HUES64 (cell line): ENCODE measurements at regions not wholly inside any gene's neighbourhood (a gene's known extent, or its start where the extent isn't known, plus 50 kb on each side); places are given as distances from the start of the nearest gene placed in this dataset.

Experiments
- H3K27ac ChIP-seq: 2 replicates; pipeline ENCODE4 v1.7.0; 2013; ENCODE audit warnings: low read depth, low read length, inconsistent platforms
- H3K27me3 ChIP-seq: 2 replicates; pipeline ENCODE4 v1.6.1; 2013; ENCODE audit warnings: mild to moderate bottlenecking, low read length; ENCODE audit not compliant: insufficient read depth
- H3K36me3 ChIP-seq: 2 replicates; pipeline ENCODE4 v1.6.1; 2013; ENCODE audit warnings: mild to moderate bottlenecking, low read length; ENCODE audit not compliant: insufficient read depth
- H3K4me1 ChIP-seq: 2 replicates; pipeline ENCODE4 v1.6.1; 2013; ENCODE audit warnings: mild to moderate bottlenecking, low read length, moderate library complexity; ENCODE audit not compliant: insufficient read depth
- H3K4me3 ChIP-seq: 2 replicates; pipeline ENCODE4 v1.5.1; 2013; ENCODE audit warnings: mild to moderate bottlenecking, low read length, moderate library complexity
- H3K9ac ChIP-seq: 2 replicates; pipeline ENCODE4 v1.6.1; 2013; ENCODE audit warnings: mild to moderate bottlenecking, low read depth, low read length
- H3K9me3 ChIP-seq: 2 replicates; pipeline ENCODE4 v1.6.1; 2013; ENCODE audit warnings: low read depth, low read length; ENCODE audit not compliant: insufficient read depth
- WGBS: fragments of 150-250, 120-280 bp; methylation state at CpG from one replicate; pipeline ENCODE4 v1.1.7; 2013; ENCODE audit warnings: missing lambda C conversion rate; 5-methylcytosine and 5-hydroxymethylcytosine counted together

DNA sequence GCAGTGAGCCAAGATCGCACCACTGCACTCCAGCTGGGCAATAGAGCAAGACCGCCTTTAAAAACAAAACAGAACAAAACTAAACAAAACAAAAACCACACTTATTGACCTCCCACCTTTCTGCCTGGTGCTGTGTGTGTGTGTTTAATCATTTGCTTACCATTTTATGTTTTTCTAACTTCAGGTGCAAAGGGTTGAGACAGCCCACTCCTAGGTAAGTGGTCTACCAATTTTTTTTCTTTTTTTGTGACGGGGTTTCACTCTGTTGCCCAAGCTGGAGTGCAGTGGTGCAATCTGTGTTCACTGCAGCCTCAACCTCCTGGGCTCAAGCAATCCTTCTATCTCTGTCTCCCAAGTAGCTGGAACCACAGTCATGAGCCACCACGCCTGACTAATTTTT lies 65.8 kb downstream of the SALL1 start:
- 87% methylated on average over 4 of the region's 4 CpGs for WGBS

DNA sequence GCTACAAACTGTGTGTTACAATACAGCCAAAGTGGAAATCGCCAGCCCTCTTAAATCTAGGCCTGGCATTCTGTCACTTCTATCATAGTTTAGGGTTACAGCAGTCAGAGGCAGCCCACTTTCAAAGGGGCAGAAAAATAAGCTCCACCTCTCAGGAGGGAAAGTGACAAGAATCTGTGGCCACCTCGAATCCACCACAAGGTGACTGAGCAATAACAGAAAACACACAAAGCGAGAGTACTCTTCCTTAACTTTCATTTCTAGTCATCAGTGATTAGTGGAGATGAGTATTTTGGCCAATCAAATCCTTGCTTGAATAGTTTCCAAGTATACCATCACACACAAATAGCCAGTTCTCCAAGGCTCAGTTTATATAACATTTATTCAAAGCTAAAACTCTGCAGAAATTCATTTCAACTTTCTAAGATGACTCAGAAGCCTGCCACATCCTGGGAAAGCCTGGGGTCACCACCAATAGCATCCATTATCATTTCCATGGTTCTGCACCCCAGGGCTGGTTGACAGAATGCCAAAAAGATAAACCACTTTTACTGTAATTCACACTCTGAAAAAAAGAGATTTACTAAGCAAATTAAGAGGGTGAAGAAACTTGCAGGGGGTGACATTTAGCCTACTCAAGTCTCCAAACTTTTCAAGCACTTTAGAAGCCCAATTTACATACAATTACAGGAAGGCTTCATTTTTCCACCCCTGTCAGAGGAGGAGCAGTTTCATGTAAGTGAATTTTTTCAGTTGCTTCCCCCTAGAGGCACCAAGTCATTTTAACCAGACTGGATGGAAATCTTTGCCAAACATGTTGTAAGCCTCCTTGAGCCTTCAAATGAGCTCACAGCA lies 66.8 kb downstream of the SALL1 start:
- H3K4me1 ChIP-seq: peaks cover 10% of the 10 kb centered on the region; the same call in 1 of the 2 replicates
- peak overlapping the region; percentile 58; the same call in 1 of the 2 replicates for H3K27ac ChIP-seq
- no peaks in the 10 kb centered on the region for H3K9me3 ChIP-seq
- H3K27me3 ChIP-seq: no peaks in the 10 kb centered on the region
- H3K9ac ChIP-seq: no peak overlapping the region
- no peak overlapping the region for H3K4me3 ChIP-seq
- H3K36me3 ChIP-seq: no peaks in the 10 kb centered on the region
- WGBS: 58% methylated on average over 2 of the region's 3 CpGs

More for the DNA sequence above, 65.8 kb downstream of the SALL1 start:
- Histone ChIP-seq H3K36me3 (no peaks in the 10 kb centered on the region), H3K27ac (no peak overlapping the region), H3K27me3 (no peaks in the 10 kb centered on the region), H3K4me1 (peaks cover 10% of the 10 kb centered on the region; the same call in 1 of the 2 replicates), H3K9me3 (no peaks in the 10 kb centered on the region), H3K4me3 (no peak overlapping the region), H3K9ac (no peak overlapping the region)

DNA sequence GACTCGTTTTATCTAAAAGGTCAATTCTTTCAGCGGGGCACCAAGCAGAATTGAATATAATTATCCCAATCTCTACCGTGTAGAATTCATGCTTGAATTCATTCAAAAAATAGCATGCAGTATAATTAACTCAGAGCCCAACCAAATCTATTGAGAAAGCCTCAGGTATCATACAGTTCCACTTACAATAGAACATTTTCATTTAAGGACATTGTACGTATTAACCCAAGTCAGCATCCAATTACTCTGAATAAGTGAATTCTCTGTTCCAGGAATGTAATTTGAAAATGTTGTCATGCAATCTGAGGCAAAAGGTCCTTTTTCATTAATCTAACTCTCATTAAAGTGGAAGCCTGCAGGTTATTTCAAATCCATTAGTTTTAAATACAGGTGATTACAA lies 78.5 kb downstream of the SALL1 start:
- H3K4me3 ChIP-seq: no peak overlapping the region
- H3K27ac ChIP-seq: no peak overlapping the region
- WGBS: 90% methylated on average over 4 of the region's 4 CpGs
- no peaks in the 10 kb centered on the region for H3K4me1 ChIP-seq
- no peaks in the 10 kb centered on the region for H3K36me3 ChIP-seq
- H3K27me3 ChIP-seq: no peaks in the 10 kb centered on the region
- H3K9me3 ChIP-seq: no peaks in the 10 kb centered on the region
- H3K9ac ChIP-seq: no peak overlapping the region

DNA sequence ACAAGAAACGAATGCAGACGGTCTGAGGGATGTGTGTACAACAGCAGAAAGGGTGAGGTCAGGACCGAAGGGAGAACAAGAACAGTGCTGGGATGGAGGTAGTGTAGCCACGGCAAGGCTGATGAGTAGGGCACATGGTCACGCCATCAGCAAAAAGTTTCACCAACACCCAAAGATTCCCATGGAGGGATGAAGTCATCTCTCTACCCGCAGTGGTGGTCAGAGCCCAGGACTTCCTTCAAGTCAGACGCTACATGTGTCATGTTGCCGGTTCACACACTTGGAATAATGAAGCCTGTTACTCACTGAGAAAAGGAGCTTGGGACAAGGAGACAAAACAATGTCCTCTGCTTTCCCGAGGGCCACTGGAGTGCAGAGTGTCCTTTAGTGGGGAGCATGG lies 79.7 kb downstream of the SALL1 start:
- Histone ChIP-seq H3K4me3 (no peak overlapping the region), H3K9ac (no peak overlapping the region), H3K27me3 (no peaks in the 10 kb centered on the region), H3K27ac (no peak overlapping the region), H3K36me3 (no peaks in the 10 kb centered on the region), H3K4me1 (no peaks in the 10 kb centered on the region), H3K9me3 (no peaks in the 10 kb centered on the region)
- WGBS: 93% methylated on average over 9 of the region's 9 CpGs

DNA sequence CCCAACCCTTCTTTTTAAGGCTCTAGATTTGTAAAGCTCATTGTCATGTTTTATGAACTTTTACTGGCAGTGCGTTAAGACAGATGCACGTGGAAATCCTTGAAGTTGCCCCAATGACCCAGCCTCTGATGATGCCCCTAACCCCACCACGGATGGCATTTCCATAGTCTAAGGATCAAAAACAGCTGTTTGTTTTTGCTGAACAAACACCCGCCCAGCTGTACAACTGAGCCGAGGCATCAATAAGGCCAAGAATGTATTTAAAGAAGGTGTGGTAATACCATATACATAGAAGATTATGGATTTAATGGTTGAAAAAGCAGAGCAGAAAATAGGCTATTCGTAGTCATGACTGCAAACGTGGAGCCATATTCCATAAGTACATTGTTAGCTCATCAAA lies 83.7 kb downstream of the SALL1 start:
- 92% methylated on average over 7 of the region's 7 CpGs for WGBS
- H3K27me3 ChIP-seq: no peaks in the 10 kb centered on the region

DNA sequence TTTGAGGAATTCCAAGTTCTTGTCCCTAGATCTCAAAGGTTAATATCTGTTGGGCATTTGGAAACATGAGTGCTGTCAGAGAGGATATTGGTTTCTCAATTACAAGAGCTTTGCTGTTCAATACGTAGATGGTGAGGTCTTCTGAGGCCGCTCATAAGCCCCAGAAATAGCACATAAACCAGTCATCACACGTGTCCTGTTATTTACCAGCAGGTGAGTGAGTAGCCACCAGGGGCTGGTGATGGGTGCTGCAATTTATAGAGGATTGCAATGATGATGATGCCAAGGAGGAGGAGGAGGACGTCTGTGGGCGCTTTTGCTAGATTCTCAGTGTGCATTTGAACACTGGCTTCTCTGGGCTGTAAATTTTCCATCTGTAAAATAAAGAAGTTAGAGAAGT lies 89.0 kb downstream of the SALL1 start:
- H3K27ac ChIP-seq: no peak overlapping the region
- WGBS: 82% methylated on average over 5 of the region's 5 CpGs
- H3K4me3 ChIP-seq: no peak overlapping the region
- H3K9ac ChIP-seq: no peak overlapping the region
- H3K36me3 ChIP-seq: no peaks in the 10 kb centered on the region
- H3K9me3 ChIP-seq: no peaks in the 10 kb centered on the region
- no peaks in the 10 kb centered on the region; the same call in 1 of the 2 replicates for H3K4me1 ChIP-seq
- no peaks in the 10 kb centered on the region for H3K27me3 ChIP-seq

More for the DNA sequence above, 83.7 kb downstream of the SALL1 start:
- Histone ChIP-seq H3K4me3 (no peak overlapping the region), H3K27ac (no peak overlapping the region), H3K9me3 (no peaks in the 10 kb centered on the region), H3K36me3 (no peaks in the 10 kb centered on the region), H3K4me1 (no peaks in the 10 kb centered on the region), H3K9ac (no peak overlapping the region)

DNA sequence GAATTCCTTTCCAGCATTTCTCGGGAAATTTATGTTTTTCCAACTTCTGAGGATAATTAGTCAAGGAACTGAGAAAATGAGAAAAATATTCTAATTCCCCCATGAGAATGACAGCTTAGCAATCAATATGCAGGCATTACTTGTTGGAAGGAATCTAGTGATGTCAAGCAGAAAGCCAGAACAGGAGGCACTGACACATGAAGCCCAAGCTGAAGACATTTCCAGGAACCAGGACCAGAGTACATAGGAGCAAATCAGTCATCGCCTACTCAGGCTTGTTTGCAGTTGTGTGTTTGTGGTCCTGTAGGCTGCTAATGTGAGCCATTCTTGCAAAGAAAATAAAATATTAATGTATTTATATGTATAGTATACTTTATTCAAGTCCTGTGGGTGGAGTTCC lies 89.7 kb downstream of the SALL1 start:
- Histone ChIP-seq H3K9ac (no peak overlapping the region), H3K9me3 (no peaks in the 10 kb centered on the region), H3K36me3 (no peaks in the 10 kb centered on the region), H3K27ac (no peak overlapping the region), H3K4me3 (no peak overlapping the region), H3K4me1 (no peaks in the 10 kb centered on the region; the same call in 1 of the 2 replicates), H3K27me3 (no peaks in the 10 kb centered on the region)
- 90% methylated on average over 2 of the region's 2 CpGs for WGBS

DNA sequence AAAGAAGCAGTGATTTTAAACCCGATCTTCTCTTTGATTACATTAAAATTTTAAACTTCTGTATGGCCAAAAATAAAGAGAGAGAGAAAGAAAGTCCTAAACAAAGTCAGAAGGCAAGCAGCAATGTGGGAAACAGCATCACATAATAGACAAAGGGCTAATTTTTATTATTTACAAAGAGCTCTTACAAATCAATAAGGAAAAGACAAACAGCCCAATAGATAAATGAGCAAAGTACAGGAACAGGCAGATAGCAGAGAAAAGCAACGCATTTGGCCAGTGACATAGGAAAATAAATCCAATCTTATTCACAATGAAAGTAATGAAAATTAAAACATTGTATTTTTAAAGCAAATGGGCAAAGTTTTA lies 93.1 kb downstream of the SALL1 start:
- Histone ChIP-seq H3K36me3 (no peaks in the 10 kb centered on the region), H3K4me3 (no peak overlapping the region)

DNA sequence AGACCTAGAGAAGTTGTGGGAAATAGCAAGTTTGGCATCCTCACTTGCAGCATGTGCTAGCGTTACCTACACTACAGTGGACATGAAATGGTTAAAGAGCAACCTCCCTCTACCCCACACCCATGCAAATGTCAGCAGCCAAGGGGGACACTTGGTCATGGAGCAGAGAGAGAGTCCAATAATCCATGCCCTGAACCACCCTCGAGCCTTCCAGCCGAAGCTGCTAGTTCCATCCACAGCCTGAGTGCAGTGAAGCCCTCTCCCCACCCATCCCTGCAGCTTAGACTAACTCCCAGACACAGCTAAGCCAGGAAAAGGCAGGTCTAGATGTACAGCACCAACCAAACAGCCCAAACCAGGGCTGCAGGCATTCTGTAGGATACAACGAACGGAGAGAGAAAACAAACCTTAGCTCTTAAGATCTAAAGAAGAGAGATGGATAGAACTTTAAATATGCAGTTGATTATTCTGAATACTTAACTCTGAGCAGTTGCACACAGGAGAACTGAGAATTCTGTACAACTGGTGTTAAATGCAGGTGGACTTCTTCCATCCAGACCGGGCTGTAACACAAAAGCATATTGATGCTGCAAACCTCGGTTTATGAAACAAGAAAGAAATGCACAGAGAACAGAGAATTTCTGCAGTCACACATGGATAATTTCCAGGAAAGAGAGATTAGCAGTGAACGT lies 93.8 kb downstream of the SALL1 start:
- Histone ChIP-seq H3K4me3 (no peak overlapping the region), H3K36me3 (no peaks in the 10 kb centered on the region), H3K27me3 (no peaks in the 10 kb centered on the region), H3K9ac (no peak overlapping the region), H3K27ac (no peak overlapping the region), H3K4me1 (no peaks in the 10 kb centered on the region; the same call in 1 of the 2 replicates), H3K9me3 (no peaks in the 10 kb centered on the region)
- 85% methylated on average over 6 of the region's 8 CpGs for WGBS

More for the DNA sequence above, 93.1 kb downstream of the SALL1 start:
- Histone ChIP-seq H3K9me3 (no peaks in the 10 kb centered on the region), H3K27me3 (no peaks in the 10 kb centered on the region), H3K9ac (no peak overlapping the region), H3K4me1 (no peaks in the 10 kb centered on the region; the same call in 1 of the 2 replicates), H3K27ac (no peak overlapping the region)
- no CpG with 5 or more reads among the region's 2 CpGs for WGBS

DNA sequence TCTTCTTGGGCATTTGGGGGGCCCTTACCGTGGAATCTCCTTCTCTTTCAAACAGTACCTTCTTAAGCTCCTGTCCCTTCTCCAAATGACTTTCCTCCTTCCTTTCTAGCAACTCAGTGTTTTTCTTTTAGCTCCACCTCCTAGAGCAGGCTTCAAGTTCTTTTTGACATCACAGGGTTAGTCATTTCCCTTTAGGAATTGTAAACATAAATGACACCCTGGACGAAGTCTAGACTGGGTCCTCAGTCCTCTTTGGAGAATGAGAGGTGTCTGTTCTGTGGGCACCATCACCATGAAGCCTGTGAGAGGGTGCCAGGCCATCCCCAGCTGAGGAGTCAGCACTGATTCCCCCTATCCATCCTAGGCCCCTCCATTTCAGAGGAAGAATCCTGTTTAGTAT lies 94.7 kb downstream of the SALL1 start:
- Histone ChIP-seq H3K27ac (no peak overlapping the region), H3K4me3 (no peak overlapping the region), H3K36me3 (no peaks in the 10 kb centered on the region), H3K27me3 (no peaks in the 10 kb centered on the region), H3K9me3 (no peaks in the 10 kb centered on the region), H3K9ac (no peak overlapping the region), H3K4me1 (no peaks in the 10 kb centered on the region; the same call in 1 of the 2 replicates)
- 83% methylated on average over 2 of the region's 2 CpGs for WGBS

DNA sequence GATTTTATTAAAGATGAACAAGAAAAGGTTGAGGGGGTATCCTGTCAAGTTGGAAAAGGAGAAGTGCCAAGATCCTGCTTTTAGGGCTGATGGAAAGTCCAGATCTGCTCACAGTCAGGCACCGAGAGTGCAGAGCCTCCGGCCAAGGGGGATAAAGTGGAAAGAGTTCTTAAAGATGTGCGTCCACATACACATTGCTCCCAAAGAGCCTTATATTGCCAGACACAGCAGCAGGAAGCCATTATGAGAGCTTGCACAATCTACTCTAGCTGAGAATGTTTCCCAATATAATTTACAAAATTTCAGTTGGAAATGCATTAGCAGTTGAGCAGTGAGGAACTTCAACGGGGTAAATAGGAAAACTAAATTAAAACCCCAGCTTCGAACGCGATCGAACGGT lies 95.6 kb downstream of the SALL1 start:
- Histone ChIP-seq H3K9ac (no peak overlapping the region), H3K4me3 (no peak overlapping the region), H3K36me3 (no peaks in the 10 kb centered on the region), H3K27me3 (no peaks in the 10 kb centered on the region), H3K27ac (no peak overlapping the region), H3K9me3 (no peaks in the 10 kb centered on the region), H3K4me1 (no peaks in the 10 kb centered on the region; the same call in 1 of the 2 replicates)
- WGBS: 97% methylated on average over 9 of the region's 9 CpGs
